ENCODE measurements at regions not wholly inside any gene's neighbourhood (a gene's known extent, or its start where the extent isn't known, plus 50 kb on each side); places are given as distances from the start of the nearest gene placed in this dataset.

DNA sequence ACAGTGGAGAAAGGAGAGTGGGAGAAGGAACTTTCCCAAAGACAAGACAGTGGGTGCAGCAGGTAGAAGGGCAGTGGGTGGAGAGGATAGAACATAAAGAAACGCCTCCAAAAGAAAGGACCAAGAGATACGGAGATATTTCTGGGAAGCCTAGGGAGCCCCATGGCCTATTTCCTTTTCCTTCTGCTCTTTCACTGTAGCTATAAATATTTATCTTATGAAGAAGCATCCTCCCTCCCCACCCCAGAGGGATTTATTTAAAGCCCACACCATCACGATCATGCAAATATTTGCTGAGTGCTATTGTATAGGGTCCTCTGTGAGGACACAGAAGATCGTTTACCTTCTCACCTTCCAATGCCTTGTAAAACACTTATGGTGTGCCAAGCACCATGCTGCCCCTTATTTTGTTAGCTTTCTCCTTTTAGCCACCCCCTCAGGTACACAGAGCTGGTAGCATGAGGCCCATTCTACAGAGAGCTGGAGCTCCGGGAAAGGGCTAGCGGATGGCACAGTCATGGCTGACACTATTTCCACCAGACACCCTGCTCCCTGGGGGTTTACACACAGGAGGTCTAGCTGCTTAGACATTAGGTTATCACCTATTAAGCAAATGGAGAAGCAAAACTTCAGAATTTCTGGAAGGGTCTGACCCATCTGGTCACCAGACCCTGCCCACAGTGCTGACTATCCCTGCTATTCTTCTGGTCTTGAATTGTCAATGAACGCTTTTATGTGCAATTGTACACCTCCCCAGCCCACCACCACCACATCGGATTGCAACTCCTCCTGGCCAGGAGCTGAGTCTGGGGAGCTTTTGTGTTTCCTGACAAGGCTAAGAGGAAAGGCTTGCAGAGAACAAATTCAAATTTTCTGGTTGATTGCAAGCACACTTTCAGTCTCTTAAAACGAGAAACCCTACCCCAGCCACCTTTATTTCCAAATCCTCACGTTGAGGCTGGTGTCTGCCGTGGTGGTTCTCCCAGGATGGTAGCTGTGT is 91.8 kb upstream of the KLF7 start:
- no peak for DNase-seq (ENCODE audit: low read depth, low spot score)

DNA sequence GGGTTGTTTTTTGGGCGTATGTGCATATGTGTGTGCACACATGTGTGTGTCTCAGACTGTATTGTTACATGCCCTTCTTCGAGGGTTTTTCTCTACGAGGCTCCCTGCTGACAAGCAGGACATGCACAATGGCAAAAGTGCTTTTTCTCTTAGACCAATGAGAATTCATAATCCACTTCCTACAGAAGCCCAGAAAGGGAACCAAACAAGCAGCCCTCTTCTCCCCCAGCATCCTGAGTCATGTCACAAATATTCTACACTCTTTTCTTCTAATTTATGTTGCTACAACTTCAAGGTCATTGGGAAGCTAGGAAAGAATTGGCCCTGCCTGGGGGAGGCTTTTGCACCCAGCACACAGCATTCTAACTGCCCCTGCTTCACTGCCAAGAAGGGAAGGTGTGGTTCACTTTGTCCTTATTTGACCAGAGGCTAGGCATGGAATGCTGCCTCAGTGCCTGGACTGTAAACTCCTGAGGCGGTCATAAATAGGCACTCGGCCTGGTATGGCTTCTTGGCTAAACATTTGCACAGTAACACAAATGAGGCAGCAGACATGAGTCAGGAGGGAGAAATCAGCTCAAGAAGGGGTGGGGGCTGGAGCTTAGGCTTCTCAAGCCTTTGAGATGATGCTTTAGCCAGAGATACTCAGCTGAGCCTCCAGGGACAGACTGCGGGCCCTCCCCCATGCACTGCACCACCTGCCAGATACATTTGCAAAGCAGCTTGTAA is 92.7 kb upstream of the KLF7 start:
- no peak for DNase-seq (ENCODE audit: low read depth, low spot score)

DNA sequence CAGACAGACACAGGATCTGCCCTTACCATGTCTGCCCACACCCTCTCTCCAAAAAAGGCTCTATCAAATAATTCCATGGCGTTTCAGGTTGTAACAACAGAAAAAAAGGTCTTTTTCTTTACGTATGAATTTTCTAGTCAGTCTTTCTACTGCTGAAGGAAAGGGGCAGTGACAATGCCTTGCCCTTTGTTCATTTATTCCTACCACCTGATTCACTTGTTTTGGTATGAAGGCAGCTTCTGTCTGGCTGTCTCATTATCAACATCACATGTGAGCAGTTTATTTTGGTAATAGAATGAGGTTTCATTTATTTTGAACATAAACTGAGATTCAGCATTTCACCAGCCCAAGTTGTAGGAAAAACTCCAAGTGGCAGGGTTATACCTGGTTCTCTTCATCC is 94.3 kb upstream of the KLF7 start:
- no peak for DNase-seq (ENCODE audit: low read depth, low spot score)

- DNase-seq (ENCODE audit: low read depth, low spot score) = no peak
Measured at GRCh38 chr2:207260947-207261346, 95.2 kb upstream of the KLF7 start.

DNA sequence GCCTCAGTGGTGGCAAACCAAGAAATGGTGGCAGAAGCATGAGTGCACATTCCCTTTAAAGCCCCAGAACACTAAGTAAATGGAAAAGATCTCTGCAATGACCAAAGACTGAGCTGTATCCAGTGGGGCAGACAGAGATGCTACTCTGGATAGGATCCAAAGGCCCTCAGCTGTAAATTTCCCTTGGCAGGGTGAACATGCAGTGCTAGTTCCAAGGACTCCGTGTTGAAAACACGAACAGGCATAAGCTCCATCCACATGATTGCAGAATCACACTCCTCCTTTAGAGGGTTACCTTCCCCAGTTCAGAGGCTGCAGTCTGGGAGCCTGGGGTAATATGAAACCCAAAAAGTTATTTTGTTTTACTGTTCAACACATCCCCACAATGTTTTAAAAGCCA is 98.6 kb upstream of the KLF7 start:
- DNase-seq (ENCODE audit: low read depth, low spot score) = no peak

DNA sequence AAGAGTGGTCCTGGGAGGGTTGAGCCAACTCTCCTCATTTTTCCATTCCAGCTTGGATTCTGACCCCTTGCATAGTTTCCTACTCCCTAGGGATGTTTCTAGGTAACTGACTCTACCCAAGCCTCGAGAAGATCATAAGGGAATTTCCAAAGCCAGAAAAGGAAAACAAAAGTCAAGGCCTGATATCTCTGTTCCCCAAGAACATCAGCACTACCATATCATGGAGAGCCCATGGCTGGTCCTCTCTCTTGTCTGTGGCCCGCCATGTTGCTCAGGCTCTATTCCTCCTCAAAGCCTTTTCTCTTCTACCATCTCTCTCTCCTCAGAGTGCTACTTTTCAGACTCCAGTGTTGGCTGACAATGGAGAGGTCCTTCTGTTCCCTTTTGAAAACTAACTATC is 99.6 kb upstream of the KLF7 start:
- no peak for DNase-seq (ENCODE audit: low read depth, low spot score)

DNA sequence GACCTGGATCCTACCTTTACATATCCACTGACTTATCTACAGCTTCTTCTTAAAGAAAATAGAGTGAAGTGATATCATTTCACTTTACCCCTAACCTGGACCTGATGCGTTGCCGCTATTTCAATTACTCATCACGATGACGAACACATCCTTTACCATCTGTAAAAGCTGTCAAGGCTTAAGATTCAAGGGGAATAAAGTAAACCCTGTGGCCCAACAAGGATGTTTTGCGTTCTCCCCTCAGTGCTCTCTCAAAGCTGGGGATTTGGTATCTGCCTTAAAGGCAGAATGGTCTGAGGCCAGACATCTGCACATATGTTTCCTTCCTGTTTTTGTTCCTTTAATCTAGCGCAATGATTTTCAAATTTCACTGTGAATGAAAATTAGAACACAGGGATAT is 100.1 kb upstream of the KLF7 start:
- DNase-seq (ENCODE audit: low read depth, low spot score) = no peak

DNA sequence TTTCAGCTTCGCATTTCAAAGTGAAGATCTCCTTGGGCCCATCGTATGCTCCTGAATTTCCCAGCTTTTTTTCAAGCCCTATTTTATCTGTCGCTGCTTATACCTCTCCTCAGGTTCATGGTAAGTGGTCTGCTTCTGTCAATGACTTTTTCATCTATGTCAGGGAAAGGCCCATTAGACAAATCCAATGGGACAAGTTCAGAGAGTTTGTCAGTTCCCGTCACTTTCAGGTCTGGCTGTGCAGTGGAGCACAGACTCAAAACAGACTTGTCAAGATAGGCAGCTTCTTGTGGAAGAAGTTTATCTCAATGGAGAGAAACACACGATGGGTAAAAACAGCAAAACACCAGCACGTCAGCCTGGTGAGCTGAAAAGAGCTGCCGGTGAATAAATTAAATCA is 100.9 kb upstream of the KLF7 start:
- DNase-seq (ENCODE audit: low read depth, low spot score) = no peak

DNA sequence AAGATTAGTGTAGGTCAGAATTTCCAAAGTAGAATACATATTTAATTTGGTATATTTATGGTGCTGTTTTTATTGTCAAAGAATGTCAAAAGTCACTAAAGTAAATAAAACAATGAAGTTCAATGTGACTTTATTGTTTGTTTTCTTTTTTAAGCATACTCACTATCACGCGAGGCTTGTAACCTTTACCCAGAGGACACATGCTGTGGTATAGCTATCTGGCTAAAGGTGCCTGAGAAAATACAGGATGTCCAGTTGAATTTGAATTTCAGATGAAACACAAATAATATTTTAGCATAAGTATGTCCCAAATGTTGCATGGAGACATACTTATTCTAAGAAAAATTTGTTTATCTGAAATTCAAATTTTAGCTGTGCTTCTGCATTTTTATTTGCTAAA is 103.3 kb upstream of the KLF7 start:
- DNase-seq (ENCODE audit: low read depth, low spot score) = no peak

GRCh38 chr2:207274530-207275189 is 108.9 kb upstream of the KLF7 start:
- DNase-seq (ENCODE audit: low read depth, low spot score) = no peak

- DNase-seq (ENCODE audit: low read depth, low spot score) = no peak
Measured at GRCh38 chr2:207275779-207276178, 110.0 kb upstream of the KLF7 start.

- no peak for DNase-seq (ENCODE audit: low read depth, low spot score)
Measured at GRCh38 chr2:207276248-207276647, 110.5 kb upstream of the KLF7 start.

- DNase-seq (ENCODE audit: low read depth, low spot score) = no peak
Measured at GRCh38 chr2:207276858-207277257, 111.1 kb upstream of the KLF7 start.

DNA sequence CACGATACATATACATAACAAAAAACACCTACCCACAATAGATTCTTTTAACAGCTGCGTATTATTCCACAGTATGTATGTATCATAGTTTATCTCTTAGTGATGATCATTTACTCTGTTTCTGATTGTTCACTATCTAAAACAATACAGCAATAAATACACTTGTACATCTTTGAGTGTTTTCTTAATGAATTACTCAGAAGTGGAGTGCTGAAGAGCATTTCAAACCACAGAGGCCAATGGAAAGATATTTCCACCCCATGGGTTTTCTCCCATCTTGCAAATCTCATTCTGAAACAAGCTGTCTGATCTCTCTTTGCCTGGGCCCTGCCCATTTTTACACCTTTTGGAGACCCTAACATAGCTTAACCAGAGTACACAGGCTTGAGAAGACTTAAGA is 113.8 kb upstream of the KLF7 start:
- DNase-seq (ENCODE audit: low read depth, low spot score) = no peak

GRCh38 chr2:207281436-207281835 is 115.7 kb upstream of the KLF7 start:
- no peak for DNase-seq (ENCODE audit: low read depth, low spot score)

- DNase-seq (ENCODE audit: low read depth, low spot score) = no peak
Measured at GRCh38 chr2:207282916-207283315, 117.2 kb upstream of the KLF7 start.

GRCh38 chr2:207283356-207283755 is 117.6 kb upstream of the KLF7 start:
- no peak for DNase-seq (ENCODE audit: low read depth, low spot score)

DNA sequence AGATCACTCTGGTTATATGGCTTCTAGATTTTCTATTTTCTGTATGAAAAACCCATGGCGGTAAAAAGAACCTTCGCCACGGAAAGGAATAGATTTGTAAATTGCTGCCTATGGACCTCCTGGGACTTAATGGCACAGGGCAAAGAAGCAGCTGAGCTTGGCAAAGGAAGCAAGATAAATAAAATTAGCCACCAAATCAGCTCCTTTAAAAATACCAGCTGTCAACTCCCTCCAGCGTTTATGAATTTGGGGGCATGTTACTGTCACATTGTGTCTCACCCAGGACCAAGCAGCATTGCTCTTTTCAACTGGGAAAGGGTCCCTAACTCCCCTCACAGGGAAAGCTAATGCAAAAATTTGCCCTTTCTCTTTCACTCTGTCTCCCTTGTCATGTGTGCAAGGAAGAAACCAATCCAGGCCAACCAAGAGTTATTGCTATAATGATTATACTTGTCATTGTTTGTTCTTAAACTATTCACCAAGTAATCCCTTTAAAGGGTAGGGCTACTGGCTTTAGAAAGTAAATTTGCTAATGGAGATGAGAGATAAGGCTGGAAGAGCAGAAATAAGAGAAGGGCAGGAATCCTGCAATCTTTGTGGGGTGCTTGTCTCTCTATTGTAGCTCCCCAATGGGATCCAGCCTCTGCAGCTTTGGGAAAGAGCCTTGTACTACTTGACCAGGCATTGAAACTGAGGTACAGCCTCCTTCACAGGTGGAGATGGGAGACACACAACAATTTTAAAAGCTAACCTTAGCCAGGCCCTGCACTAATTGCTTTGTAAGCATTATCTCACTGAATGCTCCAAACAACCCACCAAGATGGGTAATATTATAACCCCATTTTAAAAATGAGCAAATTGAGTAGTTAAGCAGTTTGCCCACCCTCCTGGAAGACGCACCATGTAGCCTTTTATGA is 119.1 kb upstream of the KLF7 start:
- DNase-seq (ENCODE audit: low read depth, low spot score) = no peak

- no peak for DNase-seq (ENCODE audit: low read depth, low spot score)
Measured at GRCh38 chr2:207285473-207285815, 119.7 kb upstream of the KLF7 start.

- no peak for DNase-seq (ENCODE audit: low read depth, low spot score)
Measured at GRCh38 chr2:207286106-207286505, 120.4 kb upstream of the KLF7 start.

- DNase-seq (ENCODE audit: low read depth, low spot score) = no peak
Measured at GRCh38 chr2:207288628-207289027, 122.9 kb upstream of the KLF7 start.
